HG02642 (cell line): ENCODE measurements at regions not wholly inside any gene's neighbourhood (a gene's known extent, or its start where the extent isn't known, plus 50 kb on each side); places are given as distances from the start of the nearest gene placed in this dataset.
"Not testable (repeated sequence)": the region's sequence is repeated elsewhere in the genome, so short reads cannot be mapped to it uniquely, and the experiment has no call there.

ENCODE experiments used
- ATAC-seq: cut with Tn5 transposase; IDR thresholded peaks from one replicate; pipeline ENCODE4 v1.9.1; 2021; ENCODE audit warnings: mild to moderate bottlenecking; ENCODE audit not compliant: unreplicated experiment, poor library complexity

- not testable (repeated sequence) for ATAC-seq
These were observed 51.9 kb downstream of the DIPK2A start for GRCh38 chr3:144023543-144023942.

- peak; percentile 95 for ATAC-seq
These were observed 57.3 kb downstream of the DIPK2A start for GRCh38 chr3:144028798-144029411.

DNA sequence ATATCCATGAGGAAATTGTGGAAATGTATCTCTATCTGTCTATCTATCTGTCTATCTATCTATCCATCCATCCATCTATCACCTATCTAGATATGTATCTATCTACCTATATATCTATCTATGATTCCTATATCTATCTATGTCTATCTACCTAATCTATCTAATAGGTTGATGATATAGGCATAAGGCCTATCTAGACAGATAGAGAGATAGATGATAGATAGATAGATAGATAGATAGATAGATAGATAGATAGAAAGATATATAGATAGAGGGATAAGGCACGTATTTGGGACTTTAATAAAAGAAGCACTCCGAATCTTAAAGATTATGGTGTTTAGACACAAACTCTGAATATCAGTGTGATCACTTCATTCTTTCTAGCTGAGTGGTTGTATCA lies 58.1 kb downstream of the DIPK2A start:
- ATAC-seq, result no peak

- no peak for ATAC-seq
These were observed 60.3 kb downstream of the DIPK2A start for GRCh38 chr3:144031938-144032337.

DNA sequence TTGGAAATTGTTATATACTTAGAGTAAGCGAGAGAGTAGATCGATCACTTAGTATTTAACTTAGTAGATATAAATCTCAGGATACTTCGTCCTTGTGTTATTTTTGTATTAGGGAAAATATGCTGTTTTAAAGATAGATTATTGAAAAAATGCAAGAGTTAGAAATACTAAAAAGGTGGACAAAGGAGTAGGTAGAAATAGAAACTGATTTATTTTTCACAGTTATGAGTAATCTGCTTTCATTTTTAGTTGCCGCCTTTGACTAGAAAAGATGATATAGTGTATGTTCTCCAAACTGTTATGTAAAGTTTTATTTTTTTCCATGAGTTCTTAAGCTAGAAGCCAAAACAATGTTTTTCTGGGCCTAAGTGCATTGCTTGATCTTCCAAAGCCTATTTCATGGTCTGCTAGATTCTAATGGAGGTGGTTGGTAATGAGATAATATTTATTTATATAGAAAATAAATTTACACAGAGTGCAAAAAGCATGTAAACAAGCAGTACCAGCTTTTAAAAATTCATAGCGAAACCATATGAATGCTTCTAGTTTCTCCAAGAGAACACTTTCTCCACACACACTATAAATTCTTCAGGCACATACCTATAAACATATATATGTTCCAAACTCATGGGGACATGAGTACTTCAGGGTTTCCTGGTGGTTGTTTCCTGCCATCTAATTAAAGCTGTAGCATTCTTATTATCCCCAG lies 61.1 kb downstream of the DIPK2A start:
- ATAC-seq, result peak; percentile 66

- ATAC-seq, result no peak
These were observed 61.6 kb downstream of the DIPK2A start for GRCh38 chr3:144033240-144033589.

DNA sequence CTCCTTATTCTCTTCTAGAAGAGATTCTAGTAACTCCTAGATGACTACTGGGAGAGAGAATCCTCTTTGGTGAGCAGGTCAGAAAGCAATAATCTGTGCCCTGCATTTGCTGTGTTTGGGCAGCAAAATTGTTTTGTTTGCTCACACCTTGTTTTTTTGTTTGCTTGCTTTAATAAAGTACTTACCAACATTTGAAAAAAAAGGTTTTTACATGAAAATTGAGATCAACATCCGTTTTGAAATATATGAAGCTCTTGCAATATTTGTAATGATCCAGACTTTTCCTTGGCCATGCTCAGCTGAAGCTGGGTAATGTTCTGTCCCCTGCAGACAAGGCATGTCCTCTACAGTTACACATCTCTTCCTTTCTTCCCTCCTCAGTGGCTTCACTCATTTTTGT lies 62.2 kb downstream of the DIPK2A start:
- no peak for ATAC-seq

DNA sequence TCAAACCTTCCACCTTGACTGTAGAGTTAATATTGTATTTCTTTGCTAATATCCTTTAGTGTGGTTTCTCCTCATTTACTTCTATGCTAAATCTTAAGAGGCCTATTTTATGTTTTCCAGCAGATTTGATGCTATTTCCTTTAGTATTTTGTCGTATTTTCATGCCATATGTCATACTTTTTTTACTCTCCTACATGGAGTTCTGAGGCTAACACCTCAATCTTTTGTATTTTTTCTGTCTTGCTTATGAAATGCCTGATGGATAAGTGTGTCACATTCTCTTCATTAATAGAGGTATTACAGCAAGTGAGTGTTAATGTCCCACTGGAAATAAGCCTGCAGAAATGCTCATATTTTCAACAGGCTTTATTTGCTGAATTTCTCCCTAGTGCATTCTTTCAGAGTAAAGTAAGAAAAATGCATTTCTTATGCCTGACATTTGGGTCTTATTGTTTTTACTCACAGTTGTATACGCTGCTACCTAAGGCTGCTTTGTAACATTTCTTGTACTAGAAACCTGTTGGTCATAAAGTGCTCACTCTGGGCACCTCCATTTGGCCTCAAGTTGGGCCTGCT lies 63.2 kb downstream of the DIPK2A start:
- no peak for ATAC-seq

DNA sequence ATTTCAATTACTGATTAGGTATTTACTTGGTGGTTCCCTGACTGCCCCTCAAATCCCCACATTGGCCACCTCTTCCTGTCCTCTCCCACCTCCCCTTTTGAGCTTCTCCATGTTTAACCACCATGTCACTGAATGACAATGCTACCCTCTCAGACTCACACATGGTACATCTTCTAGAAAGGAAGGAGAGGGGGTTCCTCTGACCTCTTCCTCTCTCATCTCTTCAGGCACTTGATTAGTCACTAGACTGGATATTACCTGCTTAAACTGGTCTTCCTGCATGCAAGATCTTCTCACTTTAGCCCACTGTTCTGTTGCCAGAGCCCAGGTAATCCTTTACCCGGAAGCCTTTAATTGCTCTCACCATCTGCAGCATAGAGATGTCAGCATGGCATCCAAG lies 64.9 kb downstream of the DIPK2A start:
- no peak for ATAC-seq

DNA sequence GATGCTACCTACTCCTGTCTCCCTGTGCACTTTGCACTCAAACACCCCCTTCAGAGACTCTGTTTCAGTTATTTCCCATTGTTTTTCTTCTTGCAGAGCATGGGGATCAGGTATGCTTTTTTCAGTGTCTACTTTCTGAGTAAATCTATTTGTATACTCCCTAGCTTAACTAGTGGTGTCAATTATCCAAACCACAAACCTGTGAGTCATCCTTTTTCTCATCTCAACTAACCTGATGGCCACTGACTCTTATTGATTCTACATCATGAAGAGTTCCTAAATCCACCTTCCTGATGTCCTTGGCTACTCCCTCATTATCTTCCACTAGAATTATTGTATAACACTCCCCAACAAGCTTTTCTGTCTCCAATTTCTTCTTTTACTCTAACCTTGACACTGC lies 68.0 kb downstream of the DIPK2A start:
- no peak for ATAC-seq

- no peak for ATAC-seq
These were observed 70.4 kb downstream of the DIPK2A start for GRCh38 chr3:144041960-144042556.

DNA sequence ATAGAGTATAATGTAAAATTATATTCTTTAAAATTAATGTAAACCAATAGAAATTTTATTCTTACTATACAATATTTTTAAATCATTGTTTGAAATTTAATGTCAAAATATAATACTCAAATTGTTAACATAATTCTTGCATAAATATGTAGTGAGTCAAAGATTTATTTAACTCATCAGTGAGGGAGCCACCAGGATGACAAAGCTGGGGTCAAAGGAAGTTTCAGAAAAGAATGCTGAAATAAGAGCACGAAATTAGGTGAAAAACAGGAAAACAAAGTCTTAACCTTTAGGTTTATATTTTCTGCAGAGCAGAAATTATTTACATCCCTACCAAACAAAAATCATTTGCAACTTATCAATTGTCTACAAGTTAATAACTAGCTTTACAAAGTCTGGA lies 74.1 kb downstream of the DIPK2A start:
- no peak for ATAC-seq

- no peak for ATAC-seq
These were observed 77.8 kb downstream of the DIPK2A start for GRCh38 chr3:144049374-144049773.

GRCh38 chr3:144051211-144051610 lies 79.6 kb downstream of the DIPK2A start:
- ATAC-seq, result no peak

DNA sequence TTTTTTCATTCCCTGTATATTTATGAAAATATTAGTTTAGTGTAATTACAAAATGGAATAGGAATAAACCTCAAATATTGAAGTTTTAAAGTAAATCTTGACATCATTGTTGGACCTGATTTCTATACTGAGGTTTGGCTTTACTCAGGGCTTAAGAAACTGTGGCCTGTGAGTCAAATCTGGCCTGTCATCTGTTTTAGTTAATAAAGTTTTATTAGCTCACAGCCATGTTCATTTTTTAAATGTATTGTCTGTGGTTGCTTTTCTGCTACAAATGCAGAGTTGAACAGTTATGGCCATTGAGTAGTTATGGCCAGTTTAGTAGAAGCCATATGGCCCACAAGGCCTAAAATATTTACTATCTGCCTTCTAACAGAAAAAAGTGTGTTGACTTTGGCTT lies 80.7 kb downstream of the DIPK2A start:
- ATAC-seq, result no peak

GRCh38 chr3:144053121-144053520 lies 81.5 kb downstream of the DIPK2A start:
- ATAC-seq, result no peak

GRCh38 chr3:144054766-144055165 lies 83.1 kb downstream of the DIPK2A start:
- no peak for ATAC-seq

DNA sequence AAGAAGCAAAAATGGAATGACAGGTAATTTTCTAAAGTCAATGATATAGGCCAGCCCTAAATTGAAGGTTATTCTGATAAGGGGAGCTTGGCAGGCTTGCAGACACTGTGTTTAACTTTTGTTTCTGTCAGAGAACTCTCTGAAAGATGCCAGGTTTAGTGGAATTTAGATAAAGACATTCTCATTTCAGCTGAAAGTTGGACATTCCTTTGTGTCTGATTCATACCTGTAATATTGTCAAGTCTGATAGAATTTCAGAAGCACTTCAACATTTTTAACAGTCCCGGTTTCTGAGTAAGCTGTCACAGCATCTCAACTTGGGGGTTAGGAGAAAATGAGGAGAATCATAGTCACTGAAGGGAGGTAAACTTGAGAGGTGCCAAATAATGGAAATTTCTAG lies 84.0 kb downstream of the DIPK2A start:
- no peak for ATAC-seq

- peak; percentile 68 for ATAC-seq
These were observed 87.1 kb downstream of the DIPK2A start for GRCh38 chr3:144058713-144059112.

- no peak for ATAC-seq
These were observed 87.9 kb downstream of the DIPK2A start for GRCh38 chr3:144059481-144059880.

DNA sequence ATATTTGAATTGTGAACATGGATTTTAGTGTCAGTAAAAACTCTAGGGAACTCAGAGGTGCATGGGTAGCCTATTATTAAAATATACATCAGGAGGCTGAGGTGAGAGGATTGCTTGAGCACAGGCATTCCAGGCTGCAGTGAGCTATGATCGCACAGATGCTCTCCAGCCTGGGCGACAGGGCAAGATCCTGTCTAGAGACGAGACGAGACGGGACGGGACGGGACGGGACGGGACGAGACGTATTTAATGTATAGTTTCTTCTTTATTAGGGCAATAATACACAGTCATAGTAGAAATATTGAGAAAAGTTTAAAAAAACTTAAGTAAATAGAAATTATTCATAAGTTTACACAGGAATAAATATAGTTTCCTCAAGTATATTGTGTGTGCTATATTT lies 89.3 kb downstream of the DIPK2A start:
- no peak for ATAC-seq

DNA sequence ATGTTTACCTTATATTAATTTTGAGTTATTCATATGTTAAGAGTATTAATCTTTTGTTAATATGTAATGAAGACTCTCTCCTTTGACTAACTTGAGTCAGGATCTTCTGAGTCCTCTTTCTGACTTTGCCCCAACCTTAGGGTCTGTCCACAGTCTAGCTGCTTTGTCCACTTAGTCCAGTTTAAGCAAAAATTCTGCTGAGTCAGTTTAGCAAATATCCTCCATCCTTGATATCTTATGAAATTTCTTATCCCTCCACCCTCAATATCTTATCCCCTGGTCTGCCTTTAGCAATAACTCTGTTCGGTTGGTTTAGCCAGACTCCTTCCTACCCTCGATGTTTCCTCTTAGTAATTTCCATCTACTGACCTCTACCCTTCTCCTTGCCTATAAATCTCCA lies 91.7 kb downstream of the DIPK2A start:
- ATAC-seq, result no peak
